Erythroblast (primary cell): ENCODE measurements at regions not wholly inside any gene's neighbourhood (a gene's known extent, or its start where the extent isn't known, plus 50 kb on each side); places are given as distances from the start of the nearest gene placed in this dataset.

Experiments
- GATA1 ChIP-seq: IDR thresholded peaks from 2 replicates; pipeline ENCODE4 v1.6.1; 2011; ENCODE audit warnings: low read depth, mild to moderate bottlenecking, control low read depth, low read length, moderate library complexity
- POLR2A ChIP-seq: IDR thresholded peaks from 2 replicates; pipeline ENCODE4 v1.6.1; 2011; ENCODE audit warnings: mild to moderate bottlenecking, low read length

GRCh38 chr1:199671684-199672083 is 355.8 kb upstream of the NR5A2 start:
- TF ChIP-seq POLR2A (no peak), GATA1 (no peak)
